HepG2 (cell line): ENCODE measurements at regions not wholly inside any gene's neighbourhood (a gene's known extent, or its start where the extent isn't known, plus 50 kb on each side); places are given as distances from the start of the nearest gene placed in this dataset.

Source experiments
- ATAC-seq: fragments of 200-7000 bp; cut with Tn5 transposase; 3 replicates; pipeline ENCODE4 v1.9.1; 2020; ENCODE audit warnings: mild to moderate bottlenecking, moderate library complexity
- BruUV-seq: library from RNA; stranded (reverse); fragments of 400-500 nt; replicated peaks from 2 replicates; lab custom pipeline; 2021; lab: Mats Ljungman, UMichigan
- CTCF ChIA-PET: fragments of 300-600 bp; formaldehyde crosslinking; extraction: SDS; loops from one replicate; lab custom pipeline; 2021; ENCODE audit warnings: low total read pairs, inconsistent platforms, low intra/inter-chr PET ratio; lab: Yijun Ruan, JAX
- POLR2A ChIA-PET: fragments of 350-600 bp; sonication (Branson Sonifier 250); formaldehyde crosslinking; loops from one replicate; lab custom pipeline; 2020; ENCODE audit warnings: antibody characterized with exemption, inconsistent platforms; lab: Yijun Ruan, JAX
- DNase-seq: peaks from one replicate; pipeline ENCODE4 v3.0.0-alpha.2; 2015; ENCODE audit warnings: low spot score
- FAIRE-seq: peaks from 3 replicates; lab custom pipeline; 2011; peaks lifted over from hg19 to GRCh38; lab: Jason Lieb, UNC
- H2AFZ ChIP-seq: one replicate; pipeline ENCODE4 v1.6.1; 2011; ENCODE audit warnings: low read length, inconsistent platforms
- H3K27ac ChIP-seq: fragments of 300-600 bp; 3 replicates; pipeline ENCODE4 v1.8.0; 2011; ENCODE audit warnings: mixed run types, mild to moderate bottlenecking, mixed read lengths, low read length, inconsistent platforms; ENCODE audit not compliant: insufficient read depth; ENCODE audit errors: extremely low read length
- H3K27me3 ChIP-seq, 2 experiments: fragments of 200-600 bp in 1 of 2; 2 replicates in 1 of 2; 3 replicates in 1 of 2; pipeline versions ENCODE4 v1.6.0 to v1.8.0; 2011; ENCODE audit warnings: low read length in 2 of 2, mild to moderate bottlenecking in 2 of 2, moderate library complexity in 2 of 2, inconsistent platforms in 1 of 2; ENCODE audit not compliant: insufficient read depth in 2 of 2, control insufficient read depth in 1 of 2
- H3K36me3 ChIP-seq, 2 experiments: fragments of 200-600 bp in 1 of 2; replicated peaks in 1 of 2; 2 replicates in 1 of 2; 3 replicates in 1 of 2; pipeline versions ENCODE4 v1.5.1 to v1.8.0; 2011; ENCODE audit warnings: low read length in 2 of 2, inconsistent platforms in 1 of 2; ENCODE audit not compliant: insufficient read depth in 2 of 2, control insufficient read depth in 1 of 2
- H3K4me1 ChIP-seq: 2 replicates; pipeline ENCODE4 v1.5.1; 2012; ENCODE audit warnings: low read length, inconsistent platforms; ENCODE audit not compliant: insufficient read depth
- H3K4me2 ChIP-seq: 2 replicates; pipeline ENCODE4 v1.6.0; 2011; ENCODE audit warnings: low read depth, low read length, inconsistent platforms
- H3K4me3 ChIP-seq, 3 experiments: fragments of 200-600 bp in 1 of 3; sonication (generic), shearing (Covaris generic) in 1 of 3; replicated peaks in 1 of 3; 2 replicates each; pipeline ENCODE4 v1.5.1; 2011 to 2016; ENCODE audit warnings: low read length in 3 of 3, inconsistent platforms in 2 of 3, low read depth in 2 of 3, mild to moderate bottlenecking in 2 of 3, control low read depth in 1 of 3, mixed read lengths in 1 of 3; ENCODE audit not compliant: insufficient read depth in 1 of 3
- H3K79me2 ChIP-seq: one replicate; pipeline ENCODE4 v1.6.1; 2011; ENCODE audit warnings: low read length, inconsistent platforms; ENCODE audit not compliant: insufficient read depth
- H3K9ac ChIP-seq: 2 replicates; pipeline ENCODE4 v1.6.0; 2011; ENCODE audit warnings: mild to moderate bottlenecking, low read depth, low read length, inconsistent platforms; ENCODE audit not compliant: insufficient read depth
- H3K9me3 ChIP-seq: 2 replicates; pipeline ENCODE4 v1.5.1; 2012; ENCODE audit warnings: mild to moderate bottlenecking, low read length
- H4K20me1 ChIP-seq: 2 replicates; pipeline ENCODE4 v1.6.0; 2011; ENCODE audit warnings: inconsistent platforms, mild to moderate bottlenecking, low read length, moderate library complexity; ENCODE audit not compliant: insufficient read depth
- EP300 ChIP-seq, 3 experiments: sonication (generic) in 1 of 3; formaldehyde crosslinking in 1 of 3; IDR thresholded peaks; 2 replicates each; pipeline versions ENCODE4 v1.5.1 to v1.6.1; 2011 to 2020; ENCODE audit warnings: low read depth in 2 of 3, low read length in 2 of 3, borderline replicate concordance in 1 of 3, improper control_type of control experiment in 1 of 3, mild to moderate bottlenecking in 1 of 3, missing genetic modification reagents in 1 of 3, moderate library complexity in 1 of 3
- FLYWCH1 ChIP-seq: sonication (generic); formaldehyde crosslinking; IDR thresholded peaks from 2 replicates; pipeline ENCODE4 v1.8.1; 2023; ENCODE audit warnings: mild to moderate bottlenecking, missing genetic modification reagents
- HNRNPK ChIP-seq: fragments of 200-400 bp; formaldehyde crosslinking; IDR thresholded peaks from 2 replicates; pipeline ENCODE4 v1.6.1; 2018; ENCODE audit warnings: low read length, low read depth, moderate library complexity, mild to moderate bottlenecking; ENCODE audit not compliant: poor library complexity, severe bottlenecking
- KDM3A ChIP-seq: IDR thresholded peaks from 2 replicates; pipeline ENCODE4 v1.6.1; 2018; ENCODE audit warnings: low read depth, missing compliant biosample characterization
- NKX3-1 ChIP-seq: sonication (generic); formaldehyde crosslinking; IDR thresholded peaks from 2 replicates; pipeline ENCODE4 v1.5.0; 2020; ENCODE audit warnings: missing genetic modification reagents
- RAD51 ChIP-seq: fragments of 450-650 bp; IDR thresholded peaks from 2 replicates; pipeline ENCODE4 v1.6.1; 2016; ENCODE audit warnings: borderline replicate concordance
- RFX5 ChIP-seq: IDR thresholded peaks from 2 replicates; pipeline ENCODE4 v1.6.1; 2011; ENCODE audit warnings: low read depth, low read length, improper control_type of control experiment
- SALL1 ChIP-seq: sonication (generic); formaldehyde crosslinking; IDR thresholded peaks from 2 replicates; pipeline ENCODE4 v1.8.0; 2022; ENCODE audit warnings: mild to moderate bottlenecking, missing genetic modification reagents
- SETDB1 ChIP-seq: sonication (generic); formaldehyde crosslinking; IDR thresholded peaks from 2 replicates; pipeline ENCODE4 v1.5.1; 2020; ENCODE audit warnings: missing genetic modification reagents, mild to moderate bottlenecking, borderline replicate concordance
- SP1 ChIP-seq, 2 experiments: fragments of 450-650 bp in 1 of 2; sonication (generic) in 1 of 2; formaldehyde crosslinking in 1 of 2; IDR thresholded peaks; 2 replicates each; pipeline versions ENCODE4 v1.4.0 to v1.6.1; 2016 to 2020; ENCODE audit warnings: missing genetic modification reagents in 1 of 2
- TBL1XR1 ChIP-seq: fragments of 150-350 bp; IDR thresholded peaks from 2 replicates; pipeline ENCODE4 v1.6.1; 2014; ENCODE audit warnings: borderline replicate concordance, low read length; ENCODE audit not compliant: partially characterized antibody
- XRCC5 ChIP-seq: fragments of 200-400 bp; formaldehyde crosslinking; optimal IDR thresholded peaks from 2 replicates; pipeline ENCODE3; 2017; ENCODE audit warnings: mild to moderate bottlenecking, low read length
- ZFP37 ChIP-seq: sonication (generic); formaldehyde crosslinking; IDR thresholded peaks from 2 replicates; pipeline ENCODE4 v1.4.0; 2020; ENCODE audit warnings: missing genetic modification reagents, borderline replicate concordance
- ZFP90 ChIP-seq: sonication (generic); formaldehyde crosslinking; IDR thresholded peaks from 2 replicates; pipeline ENCODE4 v1.8.0; 2022; ENCODE audit warnings: missing genetic modification reagents, mild to moderate bottlenecking, inconsistent platforms, borderline replicate concordance
- ZSCAN20 ChIP-seq: sonication (generic); formaldehyde crosslinking; IDR thresholded peaks from 2 replicates; pipeline ENCODE4 v1.4.0; 2020; ENCODE audit warnings: missing genetic modification reagents, mild to moderate bottlenecking, borderline replicate concordance
- WGBS: methylation state at CpG from one replicate; pipeline ENCODE4 v1.1.6; 2017; ENCODE audit warnings: low lambda C conversion rate; 5-methylcytosine and 5-hydroxymethylcytosine counted together
- in situ Hi-C: cut with HindIII; loops from 2 replicates; pipeline ENCODE4 v1.10.0; 2017; ENCODE audit warnings: low pct_unique_long_range_greater_than_20kb; ENCODE audit not compliant: extremely low pct_ligation_motif_present
- intact Hi-C: fragments of 100-400 bp; cut with micrococcal nuclease; formaldehyde crosslinking; loops from one replicate; pipeline ENCODE4 v1.10.0; 2022; ENCODE audit not compliant: unreplicated experiment
- TF ChIP-seq, protein P1 (sequence below): sonication (generic); formaldehyde crosslinking; IDR thresholded peaks from 2 replicates; pipeline ENCODE4 v1.8.1; 2023; ENCODE audit warnings: mild to moderate bottlenecking, missing genetic modification reagents, borderline replicate concordance
- TF ChIP-seq, protein P2 (sequence below): sonication (generic); formaldehyde crosslinking; IDR thresholded peaks from 2 replicates; pipeline ENCODE4 v1.8.0; 2022; ENCODE audit warnings: missing genetic modification reagents, mild to moderate bottlenecking, borderline replicate concordance

DNA sequence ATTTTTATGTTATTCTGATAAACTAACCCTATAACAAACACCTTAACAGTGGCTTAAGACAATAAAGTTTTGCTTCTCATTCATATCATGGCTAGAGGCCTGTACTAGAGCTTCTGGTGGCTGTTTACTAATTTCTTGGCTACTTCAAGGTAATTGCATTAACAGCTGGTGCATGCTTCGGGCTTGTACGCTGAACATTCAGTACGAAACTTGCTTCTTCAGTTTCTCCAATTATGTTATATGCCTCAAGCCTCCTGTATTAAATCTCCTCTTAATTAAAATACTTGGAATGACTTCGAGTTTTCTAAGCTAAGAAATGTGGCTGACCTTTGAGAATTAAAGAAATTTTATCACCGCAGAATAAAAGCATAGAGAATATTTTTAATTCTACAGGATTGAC lies 138.9 kb upstream of the TRAM1L1 start (continued):
- TF ChIP-seq, protein P1, sequence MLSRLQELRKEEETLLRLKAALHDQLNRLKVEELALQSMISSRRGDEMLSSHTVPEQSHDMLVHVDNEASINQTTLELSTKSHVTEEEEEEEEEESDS = no peak
- TF ChIP-seq RFX5 = no peak
- TF ChIP-seq SP1 (IDR thresholded peaks at IDR 0.05) = no peak
- TF ChIP-seq SP1 (CRISPR knock-in tag; IDR thresholded peaks at IDR 0.05) = no peak
- no peak for TF ChIP-seq FLYWCH1 (CRISPR knock-in tag)
- TF ChIP-seq, protein P2, sequence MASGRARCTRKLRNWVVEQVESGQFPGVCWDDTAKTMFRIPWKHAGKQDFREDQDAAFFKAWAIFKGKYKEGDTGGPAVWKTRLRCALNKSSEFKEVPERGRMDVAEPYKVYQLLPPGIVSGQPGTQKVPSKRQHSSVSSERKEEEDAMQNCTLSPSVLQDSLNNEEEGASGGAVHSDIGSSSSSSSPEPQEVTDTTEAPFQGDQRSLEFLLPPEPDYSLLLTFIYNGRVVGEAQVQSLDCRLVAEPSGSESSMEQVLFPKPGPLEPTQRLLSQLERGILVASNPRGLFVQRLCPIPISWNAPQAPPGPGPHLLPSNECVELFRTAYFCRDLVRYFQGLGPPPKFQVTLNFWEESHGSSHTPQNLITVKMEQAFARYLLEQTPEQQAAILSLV (CRISPR knock-in tag) = no peak
- TF ChIP-seq ZSCAN20 (CRISPR knock-in tag) = no peak
- TF ChIP-seq XRCC5 = no peak

DNA sequence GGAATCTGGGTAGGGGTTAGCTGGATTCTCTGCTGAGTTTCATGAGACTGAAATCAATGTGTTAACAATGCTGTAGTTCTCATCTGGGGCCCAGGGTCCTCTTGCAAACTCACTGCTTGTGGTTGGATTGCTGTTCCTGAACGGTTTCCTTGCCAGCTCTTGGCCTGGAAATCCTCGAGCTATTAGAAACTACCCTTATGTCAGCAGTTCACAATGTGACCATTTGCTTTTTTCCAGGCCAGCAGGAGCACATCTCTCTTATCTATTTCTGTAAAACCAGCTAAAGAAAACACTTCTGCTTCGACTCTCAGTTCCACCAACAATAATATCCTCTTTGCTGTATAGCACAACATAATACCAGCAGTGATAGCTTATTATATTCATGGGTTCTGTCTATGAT lies 140.1 kb upstream of the TRAM1L1 start:
- no peaks in the 10 kb centered on the region for H3K79me2 ChIP-seq
- no peak for DNase-seq
- no peaks in the 10 kb centered on the region for H3K36me3 ChIP-seq
- BruUV-seq = no TSS peak
- ATAC-seq = no peak
- no peak overlapping the region for H3K9ac ChIP-seq
- CTCF ChIA-PET = no interaction called here
- H3K9me3 ChIP-seq = no peaks in the 10 kb centered on the region; the same call in 1 of the 2 replicates
- H3K4me3 ChIP-seq = no peak overlapping the region
- H3K4me2 ChIP-seq = no peak overlapping the region
- FAIRE-seq = no peak
- no peaks in the 10 kb centered on the region for H4K20me1 ChIP-seq
- H2AFZ ChIP-seq = no peak overlapping the region
- no peaks in the 10 kb centered on the region; a peak in 1 of 5 replicates for H3K27me3 ChIP-seq
- POLR2A ChIA-PET = no interaction called here
- in situ Hi-C loops = no loop called here
- WGBS = 0% methylated on average over 3 of the region's 3 CpGs
- TF ChIP-seq SALL1 (CRISPR knock-in tag) (no peak), ZFP90 (CRISPR knock-in tag) (no peak), TBL1XR1 (no peak), RAD51 (no peak), HNRNPK (no peak), NKX3-1 (CRISPR knock-in tag) (no peak), EP300 (IDR thresholded peaks at IDR 0.05; ENCODE audit: low read depth in 2 of 2, low read length in 2 of 2) (no peak), EP300 (CRISPR knock-in tag; IDR thresholded peaks at IDR 0.05; ENCODE audit: borderline replicate concordance) (no peak), SETDB1 (CRISPR knock-in tag) (no peak), ZFP37 (CRISPR knock-in tag) (no peak), KDM3A (CRISPR knock-in tag) (no peak)
- intact Hi-C loops = no loop called here
- no peaks in the 10 kb centered on the region for H3K4me1 ChIP-seq
- no peak overlapping the region for H3K27ac ChIP-seq
